ENCODE measurements at regions not wholly inside any gene's neighbourhood (a gene's known extent, or its start where the extent isn't known, plus 50 kb on each side); places are given as distances from the start of the nearest gene placed in this dataset.

DNA sequence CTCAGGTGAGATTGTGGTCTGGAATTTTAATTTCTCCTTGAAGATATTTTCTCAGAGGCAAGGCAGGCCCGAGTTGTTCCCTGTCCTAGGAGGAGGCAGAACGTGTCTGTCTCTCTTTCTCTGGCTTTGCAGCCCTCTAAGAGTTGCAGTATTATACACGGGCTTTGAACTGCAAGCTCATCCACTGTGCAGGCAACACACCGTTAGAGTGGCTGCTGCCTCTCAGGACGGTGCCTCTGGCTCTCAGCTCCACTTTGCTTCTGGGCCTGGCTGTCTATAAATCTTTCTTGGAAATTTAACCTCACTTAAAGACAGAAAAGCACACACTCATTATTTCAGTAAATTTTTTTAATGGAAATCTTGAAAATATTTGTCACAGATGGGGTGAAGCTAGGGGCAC lies 170.1 kb upstream of the ADCY2 start:
- TF ChIP-seq, protein P1, sequence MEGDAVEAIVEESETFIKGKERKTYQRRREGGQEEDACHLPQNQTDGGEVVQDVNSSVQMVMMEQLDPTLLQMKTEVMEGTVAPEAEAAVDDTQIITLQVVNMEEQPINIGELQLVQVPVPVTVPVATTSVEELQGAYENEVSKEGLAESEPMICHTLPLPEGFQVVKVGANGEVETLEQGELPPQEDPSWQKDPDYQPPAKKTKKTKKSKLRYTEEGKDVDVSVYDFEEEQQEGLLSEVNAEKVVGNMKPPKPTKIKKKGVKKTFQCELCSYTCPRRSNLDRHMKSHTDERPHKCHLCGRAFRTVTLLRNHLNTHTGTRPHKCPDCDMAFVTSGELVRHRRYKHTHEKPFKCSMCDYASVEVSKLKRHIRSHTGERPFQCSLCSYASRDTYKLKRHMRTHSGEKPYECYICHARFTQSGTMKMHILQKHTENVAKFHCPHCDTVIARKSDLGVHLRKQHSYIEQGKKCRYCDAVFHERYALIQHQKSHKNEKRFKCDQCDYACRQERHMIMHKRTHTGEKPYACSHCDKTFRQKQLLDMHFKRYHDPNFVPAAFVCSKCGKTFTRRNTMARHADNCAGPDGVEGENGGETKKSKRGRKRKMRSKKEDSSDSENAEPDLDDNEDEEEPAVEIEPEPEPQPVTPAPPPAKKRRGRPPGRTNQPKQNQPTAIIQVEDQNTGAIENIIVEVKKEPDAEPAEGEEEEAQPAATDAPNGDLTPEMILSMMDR (IDR thresholded peaks at IDR 0.05), result no peak
- Histone ChIP-seq H3K27ac (no peak overlapping the region), H3K27me3 (ENCODE audit: insufficient read depth in 3 of 3, low read length in 2 of 3) (no peaks in the 10 kb centered on the region), H3K9me3 (no peaks in the 10 kb centered on the region), H3K4me1 (no peaks in the 10 kb centered on the region), H3K36me3 (ENCODE audit: insufficient read depth in 1 of 2, low read depth in 1 of 2) (no peaks in the 10 kb centered on the region), H3K4me3 (no peak overlapping the region)
- intact Hi-C loops (cut with DNase I), result no loop called here
- no peak for DNase-seq
- ATAC-seq, result no peak
- 36 to 43% (median 41%) methylated on average over 5 of the region's 5 CpGs for WGBS, 3 donors

DNA sequence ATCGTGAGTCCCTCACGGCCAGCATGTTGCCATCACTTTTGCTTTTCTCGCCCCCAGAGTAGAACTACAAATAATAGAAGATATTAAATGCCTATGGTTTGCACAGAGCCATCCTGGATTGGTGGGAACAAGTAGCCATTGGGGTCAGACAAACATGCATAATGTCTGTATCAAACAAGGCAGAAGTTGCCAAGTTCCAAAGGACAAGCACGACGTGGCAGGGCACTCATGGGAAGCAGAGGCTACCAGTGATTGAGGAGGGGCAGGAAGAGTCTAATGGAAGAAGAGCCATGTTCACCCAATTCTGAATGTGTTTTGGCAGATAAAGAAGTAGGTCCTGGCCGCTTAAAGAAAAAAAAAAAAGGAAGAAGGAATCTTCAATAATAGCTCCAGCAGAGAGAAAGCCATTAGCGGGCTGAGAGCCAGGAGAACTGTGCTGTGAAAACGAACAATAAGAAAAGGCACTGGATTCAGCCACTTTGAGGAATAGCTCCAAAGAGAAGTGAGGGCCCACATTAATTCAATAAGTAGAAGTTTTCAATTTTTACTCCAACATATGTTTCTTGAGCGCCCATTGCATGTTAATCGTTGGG lies 153.7 kb upstream of the ADCY2 start:
- Histone ChIP-seq H3K36me3 (ENCODE audit: insufficient read depth in 1 of 2, low read depth in 1 of 2) (no peaks in the 10 kb centered on the region), H3K9me3 (no peaks in the 10 kb centered on the region), H3K27ac (no peak overlapping the region), H3K27me3 (ENCODE audit: insufficient read depth in 3 of 3, low read length in 2 of 3) (no peaks in the 10 kb centered on the region), H3K4me3 (no peak overlapping the region), H3K4me1 (no peaks in the 10 kb centered on the region)
- WGBS, 3 donors, result 56 to 62% (median 61%) methylated on average over 10 of the region's 10 CpGs
- intact Hi-C loops (cut with DNase I), result loop anchor here in 1 of 2 donors (10.0 kb wide), 1 partner anchor 223 kb away; no protein-coding TSS in a partner anchor
- ATAC-seq, result no peak
- TF ChIP-seq, protein P1 (IDR thresholded peaks at IDR 0.05), result no peak
- no peak for DNase-seq

DNA sequence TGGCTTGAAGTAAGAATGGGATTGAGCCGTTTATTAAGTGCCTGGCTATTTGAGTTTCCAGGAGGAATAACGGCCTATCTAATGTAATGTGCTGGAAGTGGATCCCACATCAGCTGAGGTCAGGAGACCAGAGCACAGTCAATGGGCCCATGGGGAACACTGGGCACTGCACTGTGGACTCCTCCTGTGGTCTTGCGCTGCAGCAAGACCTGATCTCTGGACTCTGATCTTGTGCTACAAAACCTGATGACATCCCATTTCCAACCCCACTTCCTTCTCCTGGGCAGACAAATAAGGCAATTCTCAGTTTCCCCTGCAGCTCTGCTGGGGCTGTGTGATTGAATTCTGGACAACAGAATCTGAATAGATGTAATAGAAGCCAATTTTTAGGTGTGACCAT lies 151.7 kb upstream of the ADCY2 start:
- ATAC-seq (no peak), DNase-seq (no peak)
- H3K27ac ChIP-seq, result no peak overlapping the region
- WGBS, 3 donors, result 72 to 76% (median 74%) methylated on average over 3 of the region's 3 CpGs
- no peak overlapping the region for H3K4me3 ChIP-seq
- H3K36me3 ChIP-seq (ENCODE audit: insufficient read depth in 1 of 2, low read depth in 1 of 2), result no peaks in the 10 kb centered on the region
- H3K4me1 ChIP-seq, result no peaks in the 10 kb centered on the region
- intact Hi-C loops (cut with DNase I), result loop anchor here in 1 of 2 donors (10.0 kb wide), 1 partner anchor 221 kb away; no protein-coding TSS in a partner anchor
- TF ChIP-seq, protein P1 (IDR thresholded peaks at IDR 0.05), result no peak
- H3K9me3 ChIP-seq, result no peaks in the 10 kb centered on the region
- no peaks in the 10 kb centered on the region for H3K27me3 ChIP-seq (ENCODE audit: insufficient read depth in 3 of 3, low read length in 2 of 3)

DNA sequence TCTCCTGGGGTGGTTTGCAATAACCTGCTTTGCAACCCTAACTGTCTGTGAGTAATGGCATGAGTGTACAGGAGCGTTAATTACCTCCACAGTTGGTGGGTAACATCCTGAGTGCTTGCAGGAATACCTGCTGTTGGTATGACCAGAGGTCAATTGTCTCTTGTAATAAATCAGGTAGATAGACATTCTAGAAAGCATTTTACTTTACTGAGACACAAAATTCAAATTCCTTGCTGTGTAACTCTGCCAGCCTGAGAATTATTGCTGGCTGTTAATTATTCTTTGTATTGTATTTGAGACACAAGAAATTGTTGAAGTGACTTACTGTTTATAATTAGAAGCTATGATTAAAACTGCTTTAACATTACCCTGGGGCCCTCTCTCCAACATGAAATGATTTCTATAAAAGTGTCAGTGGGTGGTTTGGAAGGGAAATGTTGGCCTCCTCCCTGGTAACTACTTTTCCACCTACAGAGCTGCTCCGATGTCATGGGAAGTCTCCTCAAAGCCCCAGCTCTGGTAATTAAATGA lies 150.8 kb upstream of the ADCY2 start:
- intact Hi-C loops (cut with DNase I), result loop anchor here in 1 of 2 donors (10.0 kb wide), 1 partner anchor 220 kb away; no protein-coding TSS in a partner anchor

More for the DNA sequence above, 150.8 kb upstream of the ADCY2 start:
- Histone ChIP-seq H3K27me3 (ENCODE audit: insufficient read depth in 3 of 3, low read length in 2 of 3) (no peaks in the 10 kb centered on the region), H3K9me3 (no peaks in the 10 kb centered on the region), H3K4me1 (no peaks in the 10 kb centered on the region), H3K27ac (no peak overlapping the region), H3K4me3 (no peak overlapping the region), H3K36me3 (ENCODE audit: insufficient read depth in 1 of 2, low read depth in 1 of 2) (no peaks in the 10 kb centered on the region)
- TF ChIP-seq, protein P1 (IDR thresholded peaks at IDR 0.05), result no peak
- no peak for DNase-seq
- ATAC-seq, result no peak
- 40 to 48% (median 41%) methylated on average over 2 of the region's 2 CpGs for WGBS, 3 donors

Measured in psoas muscle (tissue), 7 donors.